ENCODE measurements at regions not wholly inside any gene's neighbourhood (a gene's known extent, or its start where the extent isn't known, plus 50 kb on each side); places are given as distances from the start of the nearest gene placed in this dataset.

GRCh38 chr15:93165734-93166470, 76.9 kb upstream of the RGMA start:
- TF ChIP-seq SMC3 (IDR thresholded peaks at IDR 0.05; ENCODE audit: low read depth, low read length), result no peak
- TF ChIP-seq POLR2A (IDR thresholded peaks at IDR 0.05; ENCODE audit: low read depth, low read length), result no peak
- TF ChIP-seq CTCF (conservative IDR thresholded peaks at IDR 0.05; ENCODE audit: low read depth, low read length), result no peak
- TF ChIP-seq FOS (IDR thresholded peaks at IDR 0.05; ENCODE audit: low read depth, low read length), result no peak
- TF ChIP-seq RAD21 (IDR thresholded peaks at IDR 0.05; ENCODE audit: low read length), result no peak
- TF ChIP-seq ELK1 (IDR thresholded peaks at IDR 0.05; ENCODE audit: borderline replicate concordance, low read depth, low read length), result no peak
- no peak for TF ChIP-seq NFE2L2 (IDR thresholded peaks at IDR 0.05; ENCODE audit: low read depth, low read length)
- no peak for TF ChIP-seq CEBPB (IDR thresholded peaks at IDR 0.05; ENCODE audit: low read depth, low read length)
